ENCODE measurements at regions not wholly inside any gene's neighbourhood (a gene's known extent, or its start where the extent isn't known, plus 50 kb on each side); places are given as distances from the start of the nearest gene placed in this dataset.

DNA sequence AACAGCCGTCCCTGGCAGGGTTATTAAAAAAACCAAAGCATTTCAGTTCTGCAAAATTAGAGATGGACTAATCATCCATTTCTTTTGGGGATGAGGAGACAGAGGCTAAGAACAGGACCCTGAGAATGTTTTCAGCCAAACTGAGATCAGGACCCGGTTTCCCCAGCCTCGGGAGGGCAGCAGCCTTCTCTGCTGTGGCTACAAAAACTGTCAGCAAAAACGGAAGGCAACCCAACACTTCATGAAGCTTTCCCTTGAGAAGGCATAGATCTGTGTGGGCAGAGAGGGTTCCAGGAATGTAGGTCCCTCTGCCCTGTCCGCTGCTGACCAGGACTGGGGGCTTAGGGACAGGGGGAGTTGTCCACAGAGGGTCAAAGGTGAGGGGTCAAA, 313.5 kb downstream of the TCERG1L start:
- BruUV-seq (replicated peaks): no TSS peak
- Histone ChIP-seq H3K27ac (ENCODE audit: low read depth, low read length, poor library complexity, severe bottlenecking) (no peak overlapping the region), H3K9me3 (ENCODE audit: low read length) (no peaks in the 10 kb centered on the region), H4K20me1 (ENCODE audit: insufficient read depth, low read length) (no peaks in the 10 kb centered on the region), H3K4me2 (ENCODE audit: low read length) (no peak overlapping the region), H3K79me2 (ENCODE audit: insufficient read depth, low read depth, low read length) (no peaks in the 10 kb centered on the region), H3K4me3 (ENCODE audit: low read depth, low read length, poor library complexity, severe bottlenecking) (no peak overlapping the region), H3K4me1 (ENCODE audit: insufficient read depth, low read length, poor library complexity, severe bottlenecking) (no peaks in the 10 kb centered on the region), H3K9me2 (ENCODE audit: insufficient read depth, low read length) (no peaks in the 10 kb centered on the region), H3K36me3 (ENCODE audit: insufficient read depth, low read length) (no peaks in the 10 kb centered on the region), H2AFZ (ENCODE audit: low read length) (no peak overlapping the region)
- no peak for DNase-seq (ENCODE audit: low spot score)
- no peak for TF ChIP-seq EZH2phosphoT487 (IDR thresholded peaks at IDR 0.05; ENCODE audit: borderline replicate concordance, low read depth, low read length)
- TF ChIP-seq, protein P1, sequence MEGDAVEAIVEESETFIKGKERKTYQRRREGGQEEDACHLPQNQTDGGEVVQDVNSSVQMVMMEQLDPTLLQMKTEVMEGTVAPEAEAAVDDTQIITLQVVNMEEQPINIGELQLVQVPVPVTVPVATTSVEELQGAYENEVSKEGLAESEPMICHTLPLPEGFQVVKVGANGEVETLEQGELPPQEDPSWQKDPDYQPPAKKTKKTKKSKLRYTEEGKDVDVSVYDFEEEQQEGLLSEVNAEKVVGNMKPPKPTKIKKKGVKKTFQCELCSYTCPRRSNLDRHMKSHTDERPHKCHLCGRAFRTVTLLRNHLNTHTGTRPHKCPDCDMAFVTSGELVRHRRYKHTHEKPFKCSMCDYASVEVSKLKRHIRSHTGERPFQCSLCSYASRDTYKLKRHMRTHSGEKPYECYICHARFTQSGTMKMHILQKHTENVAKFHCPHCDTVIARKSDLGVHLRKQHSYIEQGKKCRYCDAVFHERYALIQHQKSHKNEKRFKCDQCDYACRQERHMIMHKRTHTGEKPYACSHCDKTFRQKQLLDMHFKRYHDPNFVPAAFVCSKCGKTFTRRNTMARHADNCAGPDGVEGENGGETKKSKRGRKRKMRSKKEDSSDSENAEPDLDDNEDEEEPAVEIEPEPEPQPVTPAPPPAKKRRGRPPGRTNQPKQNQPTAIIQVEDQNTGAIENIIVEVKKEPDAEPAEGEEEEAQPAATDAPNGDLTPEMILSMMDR (conservative IDR thresholded peaks at IDR 0.05; ENCODE audit: low read length): no peak
- ChIA-PET CTCF (ENCODE audit: unreplicated experiment) (no interaction called here), POLR2A (no interaction called here)
- intact Hi-C loops (cut with micrococcal nuclease; ENCODE audit: unreplicated experiment): no loop called here

DNA sequence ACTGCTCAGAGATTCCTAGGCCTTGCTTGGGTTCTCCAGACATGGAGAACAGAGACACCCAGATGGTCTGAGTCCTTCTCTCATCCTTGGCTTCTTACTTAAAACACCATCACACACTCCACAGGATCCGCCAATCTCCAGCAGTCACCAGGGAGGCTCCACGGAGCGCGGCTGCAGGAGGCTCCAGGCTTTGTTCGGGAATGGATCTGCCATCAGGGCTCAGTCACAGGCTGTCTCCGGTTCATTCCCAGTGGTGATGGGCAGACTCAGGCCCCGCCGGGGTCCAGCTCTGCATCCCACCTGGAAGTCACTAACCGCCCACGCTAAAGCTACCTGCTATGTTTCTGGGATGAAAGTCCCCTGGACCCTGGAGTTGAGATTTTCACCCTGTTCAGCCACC, 312.9 kb downstream of the TCERG1L start:
- no peaks in the 10 kb centered on the region for H3K9me3 ChIP-seq (ENCODE audit: low read length)
- no peaks in the 10 kb centered on the region for H3K79me2 ChIP-seq (ENCODE audit: insufficient read depth, low read depth, low read length)
- H3K9me2 ChIP-seq (ENCODE audit: insufficient read depth, low read length): no peaks in the 10 kb centered on the region
- BruUV-seq (replicated peaks): no TSS peak
- no peak overlapping the region for H3K4me2 ChIP-seq (ENCODE audit: low read length)
- TF ChIP-seq EZH2phosphoT487 (IDR thresholded peaks at IDR 0.05; ENCODE audit: borderline replicate concordance, low read depth, low read length): no peak
- TF ChIP-seq, protein P1 (conservative IDR thresholded peaks at IDR 0.05; ENCODE audit: low read length): no peak
- CTCF ChIA-PET (ENCODE audit: unreplicated experiment): no interaction called here
- H3K36me3 ChIP-seq (ENCODE audit: insufficient read depth, low read length): no peaks in the 10 kb centered on the region
- intact Hi-C loops (cut with micrococcal nuclease; ENCODE audit: unreplicated experiment): no loop called here
- H3K4me3 ChIP-seq (ENCODE audit: low read depth, low read length, poor library complexity, severe bottlenecking): no peak overlapping the region
- H4K20me1 ChIP-seq (ENCODE audit: insufficient read depth, low read length): no peaks in the 10 kb centered on the region
- DNase-seq (ENCODE audit: low spot score): no peak
- H3K4me1 ChIP-seq (ENCODE audit: insufficient read depth, low read length, poor library complexity, severe bottlenecking): no peaks in the 10 kb centered on the region
- H2AFZ ChIP-seq (ENCODE audit: low read length): no peak overlapping the region
- H3K27ac ChIP-seq (ENCODE audit: low read depth, low read length, poor library complexity, severe bottlenecking): no peak overlapping the region
- POLR2A ChIA-PET: no interaction called here

DNA sequence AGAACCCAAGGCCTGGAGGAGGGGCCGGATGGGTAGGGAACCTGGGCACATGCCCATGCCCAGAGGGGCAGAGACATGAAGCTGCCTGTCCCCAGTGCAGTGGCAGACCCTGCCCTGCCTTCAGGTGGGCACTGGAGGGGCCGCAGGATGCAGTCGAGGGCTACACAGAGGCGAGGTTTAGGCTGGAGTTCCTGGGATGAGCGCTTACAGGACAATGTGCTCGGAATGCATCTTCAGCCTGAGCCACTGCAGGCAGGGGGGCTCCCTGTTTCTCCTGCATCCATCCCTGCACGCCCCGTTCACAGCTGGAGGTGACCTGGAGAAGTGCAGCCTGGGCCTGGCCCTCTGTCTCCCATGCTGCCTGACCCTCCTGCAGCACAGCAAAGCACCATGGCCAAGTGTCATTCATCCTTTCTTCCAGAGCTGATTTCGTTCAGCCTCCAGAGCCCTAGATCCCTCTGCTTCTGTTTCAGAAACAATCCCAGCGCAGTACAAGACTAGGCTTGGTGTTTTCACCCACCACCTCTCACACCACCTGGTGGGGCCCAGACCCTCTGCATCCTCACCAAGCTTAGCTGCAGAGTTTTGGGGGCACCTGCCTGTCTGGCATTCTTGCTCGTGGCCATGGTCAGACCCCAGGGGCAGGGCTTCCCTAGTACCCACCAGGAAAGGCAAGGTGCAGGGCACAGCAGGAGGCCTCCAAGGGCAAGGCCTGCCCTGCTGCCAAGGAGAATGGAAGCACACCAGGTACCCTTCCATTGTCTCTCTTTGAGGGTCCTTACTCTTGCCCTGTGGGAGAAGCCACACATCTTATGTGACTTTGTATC, 311.9 kb downstream of the TCERG1L start:
- H3K9me3 ChIP-seq (ENCODE audit: low read length): no peaks in the 10 kb centered on the region
- ChIA-PET POLR2A (interaction anchor here (1.1 kb wide), 1 partner anchor 9 kb away, joined by 3 read pairs; no protein-coding TSS in a partner anchor), CTCF (ENCODE audit: unreplicated experiment) (no interaction called here)
- TF ChIP-seq EZH2phosphoT487 (IDR thresholded peaks at IDR 0.05; ENCODE audit: borderline replicate concordance, low read depth, low read length): no peak
- TF ChIP-seq, protein P1 (conservative IDR thresholded peaks at IDR 0.05; ENCODE audit: low read length): no peak
- H3K36me3 ChIP-seq (ENCODE audit: insufficient read depth, low read length): no peaks in the 10 kb centered on the region
- no peaks in the 10 kb centered on the region for H4K20me1 ChIP-seq (ENCODE audit: insufficient read depth, low read length)
- H3K4me1 ChIP-seq (ENCODE audit: insufficient read depth, low read length, poor library complexity, severe bottlenecking): no peaks in the 10 kb centered on the region
- intact Hi-C loops (cut with micrococcal nuclease; ENCODE audit: unreplicated experiment): no loop called here
- H3K27ac ChIP-seq (ENCODE audit: low read depth, low read length, poor library complexity, severe bottlenecking): no peak overlapping the region
- no peak overlapping the region for H3K4me2 ChIP-seq (ENCODE audit: low read length)
- BruUV-seq (replicated peaks): no TSS peak
- no peaks in the 10 kb centered on the region for H3K79me2 ChIP-seq (ENCODE audit: insufficient read depth, low read depth, low read length)
- no peak overlapping the region for H3K4me3 ChIP-seq (ENCODE audit: low read depth, low read length, poor library complexity, severe bottlenecking)
- H3K9me2 ChIP-seq (ENCODE audit: insufficient read depth, low read length): no peaks in the 10 kb centered on the region
- no peak for DNase-seq (ENCODE audit: low spot score)
- no peak overlapping the region for H2AFZ ChIP-seq (ENCODE audit: low read length)
